HG02885 (cell line): ENCODE measurements at regions not wholly inside any gene's neighbourhood (a gene's known extent, or its start where the extent isn't known, plus 50 kb on each side); places are given as distances from the start of the nearest gene placed in this dataset.
A peak's percentile ranks its signal among the peaks of the same experiment; 100 is the strongest.
"Not testable (repeated sequence)": the region's sequence is repeated elsewhere in the genome, so short reads cannot be mapped to it uniquely, and the experiment has no call there.

Experiments used
- ATAC-seq: cut with Tn5 transposase; IDR thresholded peaks from one replicate; pipeline ENCODE4 v1.9.1; 2021; ENCODE audit warnings: mild to moderate bottlenecking; ENCODE audit not compliant: unreplicated experiment, poor library complexity

GRCh38 chr9:39663020-39663419 lies 307.6 kb downstream of the SPATA31A1 start:
- peak; percentile 52 for ATAC-seq

GRCh38 chr9:39663713-39664112 lies 308.2 kb downstream of the SPATA31A1 start:
- peak; percentile 68 for ATAC-seq

- ATAC-seq, result not testable (repeated sequence)
These were observed 309.6 kb downstream of the SPATA31A1 start for GRCh38 chr9:39665020-39665419.

- not testable (repeated sequence) for ATAC-seq
These were observed 319.2 kb downstream of the SPATA31A1 start for GRCh38 chr9:39674437-39675210.

- not testable (repeated sequence) for ATAC-seq
These were observed 319.7 kb downstream of the SPATA31A1 start for GRCh38 chr9:39675211-39675553.

- not testable (repeated sequence) for ATAC-seq
These were observed 323.2 kb downstream of the SPATA31A1 start for GRCh38 chr9:39678534-39679263.

- ATAC-seq, result not testable (repeated sequence)
These were observed 325.4 kb downstream of the SPATA31A1 start for GRCh38 chr9:39680694-39681401.

- not testable (repeated sequence) for ATAC-seq
These were observed 373.4 kb downstream of the SPATA31A1 start for GRCh38 chr9:39728862-39729261.

- not testable (repeated sequence) for ATAC-seq
These were observed 389.4 kb downstream of the SPATA31A1 start for GRCh38 chr9:39744898-39745297.

GRCh38 chr9:39775570-39775969 lies 420.1 kb downstream of the SPATA31A1 start:
- not testable (repeated sequence) for ATAC-seq

GRCh38 chr9:39791356-39791755 lies 435.9 kb downstream of the SPATA31A1 start:
- ATAC-seq, result peak; percentile 100

GRCh38 chr9:39797935-39798334 lies 442.5 kb downstream of the SPATA31A1 start:
- ATAC-seq, result not testable (repeated sequence)

GRCh38 chr9:39799252-39799651 lies 443.8 kb downstream of the SPATA31A1 start:
- ATAC-seq, result not testable (repeated sequence)

GRCh38 chr9:39802561-39802960 lies 447.1 kb downstream of the SPATA31A1 start:
- not testable (repeated sequence) for ATAC-seq

GRCh38 chr9:39809401-39810226 lies 454.1 kb downstream of the SPATA31A1 start:
- ATAC-seq, result peak; percentile 92

GRCh38 chr9:39810401-39810800 lies 454.9 kb downstream of the SPATA31A1 start:
- not testable (repeated sequence) for ATAC-seq

- ATAC-seq, result not testable (repeated sequence)
These were observed 456.1 kb downstream of the SPATA31A1 start for GRCh38 chr9:39811615-39812014.

- ATAC-seq, result not testable (repeated sequence)
These were observed 473.0 kb downstream of the SPATA31A1 start for GRCh38 chr9:39828457-39828856.
